Astrocyte (in vitro differentiated cells and primary cell): ENCODE measurements at regions not wholly inside any gene's neighbourhood (a gene's known extent, or its start where the extent isn't known, plus 50 kb on each side); places are given as distances from the start of the nearest gene placed in this dataset.

ENCODE experiments used
- DNase-seq: peaks from one replicate; pipeline ENCODE4 v3.0.0-alpha.2; 2010; ENCODE audit warnings: low read depth
- FAIRE-seq: peaks from 2 replicates; lab custom pipeline; 2011; peaks lifted over from hg19 to GRCh38; lab: Jason Lieb, UNC
- H2AFZ ChIP-seq: 2 replicates; pipeline ENCODE4 v1.6.0; 2012; ENCODE audit warnings: low read depth, low read length, inconsistent platforms
- H3K27ac ChIP-seq: 2 replicates; pipeline ENCODE4 v1.5.1; 2011; ENCODE audit warnings: low read depth, low read length, inconsistent platforms
- H3K27me3 ChIP-seq: 2 replicates; pipeline ENCODE4 v1.6.0; 2011; ENCODE audit warnings: low read length, inconsistent platforms; ENCODE audit not compliant: insufficient read depth
- H3K36me3 ChIP-seq: 2 replicates; pipeline ENCODE4 v1.5.1; 2011; ENCODE audit warnings: low read length, inconsistent platforms; ENCODE audit not compliant: insufficient read depth
- H3K4me1 ChIP-seq: 2 replicates; pipeline ENCODE4 v1.5.1; 2011; ENCODE audit warnings: low read length, inconsistent platforms; ENCODE audit not compliant: insufficient read depth
- H3K4me2 ChIP-seq: 2 replicates; pipeline ENCODE4 v1.6.0; 2012; ENCODE audit warnings: low read length, inconsistent platforms
- H3K4me3 ChIP-seq: 2 replicates; pipeline ENCODE4 v1.5.1; 2011; ENCODE audit warnings: low read depth, mild to moderate bottlenecking, low read length, inconsistent platforms; ENCODE audit not compliant: insufficient read depth
- H3K79me2 ChIP-seq: 2 replicates; pipeline ENCODE4 v1.6.0; 2012; ENCODE audit warnings: mild to moderate bottlenecking, low read length, inconsistent platforms; ENCODE audit not compliant: insufficient read depth
- H3K9ac ChIP-seq: 2 replicates; pipeline ENCODE4 v1.6.0; 2012; ENCODE audit warnings: mild to moderate bottlenecking, low read length, inconsistent platforms
- H3K9me3 ChIP-seq: 2 replicates; pipeline ENCODE4 v1.5.1; 2012; ENCODE audit warnings: low read depth, mild to moderate bottlenecking, low read length, inconsistent platforms; ENCODE audit not compliant: insufficient read depth
- H4K20me1 ChIP-seq: 2 replicates; pipeline ENCODE4 v1.6.0; 2012; ENCODE audit warnings: low read length, inconsistent platforms; ENCODE audit not compliant: insufficient read depth
- H3K27ac Mint-ChIP-seq: one replicate; pipeline ENCODE4 v1.8.0; 2021; ENCODE audit warnings: mild to moderate bottlenecking, mixed read lengths; ENCODE audit not compliant: unreplicated experiment
- H3K27me3 Mint-ChIP-seq: one replicate; pipeline ENCODE4 v1.8.0; 2021; ENCODE audit warnings: low read depth, mixed read lengths; ENCODE audit not compliant: unreplicated experiment
- H3K36me3 Mint-ChIP-seq: one replicate; pipeline ENCODE4 v1.8.0; 2021; ENCODE audit warnings: low read depth, mixed read lengths; ENCODE audit not compliant: unreplicated experiment
- H3K4me1 Mint-ChIP-seq: one replicate; pipeline ENCODE4 v1.8.0; 2021; ENCODE audit warnings: low read depth, mixed read lengths; ENCODE audit not compliant: unreplicated experiment
- H3K4me3 Mint-ChIP-seq: one replicate; pipeline ENCODE4 v1.8.0; 2021; ENCODE audit warnings: mild to moderate bottlenecking, moderate library complexity, mixed read lengths; ENCODE audit not compliant: unreplicated experiment
- H3K9me3 Mint-ChIP-seq: one replicate; pipeline ENCODE4 v1.8.0; 2021; ENCODE audit warnings: mild to moderate bottlenecking, mixed read lengths; ENCODE audit not compliant: unreplicated experiment
- EZH2 ChIP-seq: IDR thresholded peaks from 2 replicates; pipeline ENCODE4 v1.6.1; 2012; ENCODE audit warnings: mild to moderate bottlenecking, low read length, inconsistent platforms; ENCODE audit not compliant: insufficient read depth
- TF ChIP-seq, protein P1 (sequence below): IDR thresholded peaks from 2 replicates; pipeline ENCODE4 v1.5.1; 2011; ENCODE audit warnings: low read depth, mild to moderate bottlenecking, inconsistent platforms, low read length, moderate library complexity; ENCODE audit not compliant: insufficient read depth

DNA sequence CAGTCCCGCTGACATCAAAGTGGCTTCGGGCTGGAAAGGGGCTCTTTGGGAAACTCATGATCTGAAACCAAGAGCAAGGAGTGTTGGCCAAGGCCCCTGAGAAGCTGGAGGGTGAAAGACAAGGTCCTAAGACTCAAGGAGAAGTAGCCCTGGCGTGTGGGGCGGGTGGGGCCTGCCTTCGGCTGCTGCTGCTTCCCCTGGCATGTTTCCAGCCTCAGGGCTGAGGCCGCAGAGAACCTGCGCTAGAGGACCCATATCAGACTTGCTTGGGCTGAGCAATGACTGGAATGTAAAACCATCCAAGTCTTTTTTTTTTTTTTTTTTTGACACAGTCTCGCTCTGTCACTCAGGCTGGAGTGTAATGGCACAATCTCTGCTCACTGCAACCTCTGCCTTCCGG lies 67.5 kb upstream of the GCSH start:
- H3K4me1 Mint-ChIP-seq: no peaks in the 10 kb centered on the region
- H3K36me3 Mint-ChIP-seq: no peaks in the 10 kb centered on the region
- no peaks in the 10 kb centered on the region for H3K79me2 ChIP-seq
- no peak for TF ChIP-seq EZH2
- TF ChIP-seq, protein P1, sequence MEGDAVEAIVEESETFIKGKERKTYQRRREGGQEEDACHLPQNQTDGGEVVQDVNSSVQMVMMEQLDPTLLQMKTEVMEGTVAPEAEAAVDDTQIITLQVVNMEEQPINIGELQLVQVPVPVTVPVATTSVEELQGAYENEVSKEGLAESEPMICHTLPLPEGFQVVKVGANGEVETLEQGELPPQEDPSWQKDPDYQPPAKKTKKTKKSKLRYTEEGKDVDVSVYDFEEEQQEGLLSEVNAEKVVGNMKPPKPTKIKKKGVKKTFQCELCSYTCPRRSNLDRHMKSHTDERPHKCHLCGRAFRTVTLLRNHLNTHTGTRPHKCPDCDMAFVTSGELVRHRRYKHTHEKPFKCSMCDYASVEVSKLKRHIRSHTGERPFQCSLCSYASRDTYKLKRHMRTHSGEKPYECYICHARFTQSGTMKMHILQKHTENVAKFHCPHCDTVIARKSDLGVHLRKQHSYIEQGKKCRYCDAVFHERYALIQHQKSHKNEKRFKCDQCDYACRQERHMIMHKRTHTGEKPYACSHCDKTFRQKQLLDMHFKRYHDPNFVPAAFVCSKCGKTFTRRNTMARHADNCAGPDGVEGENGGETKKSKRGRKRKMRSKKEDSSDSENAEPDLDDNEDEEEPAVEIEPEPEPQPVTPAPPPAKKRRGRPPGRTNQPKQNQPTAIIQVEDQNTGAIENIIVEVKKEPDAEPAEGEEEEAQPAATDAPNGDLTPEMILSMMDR: no peak
- no peak overlapping the region for H3K4me3 Mint-ChIP-seq
- no peak for FAIRE-seq
- H3K4me3 ChIP-seq: no peak overlapping the region
- no peaks in the 10 kb centered on the region for H4K20me1 ChIP-seq
- peaks cover 1% of the 10 kb centered on the region for H3K9me3 Mint-ChIP-seq
- H3K27ac Mint-ChIP-seq: no peak overlapping the region
- no peaks in the 10 kb centered on the region for H3K27me3 ChIP-seq
- no peak overlapping the region for H3K9ac ChIP-seq
- peaks cover 14% of the 10 kb centered on the region for H3K27me3 Mint-ChIP-seq
- DNase-seq: no peak
- H3K4me2 ChIP-seq: no peak overlapping the region
- no peaks in the 10 kb centered on the region for H3K36me3 ChIP-seq
- H2AFZ ChIP-seq: no peak overlapping the region
- H3K9me3 ChIP-seq: no peaks in the 10 kb centered on the region
- no peaks in the 10 kb centered on the region for H3K4me1 ChIP-seq
- no peak overlapping the region for H3K27ac ChIP-seq

DNA sequence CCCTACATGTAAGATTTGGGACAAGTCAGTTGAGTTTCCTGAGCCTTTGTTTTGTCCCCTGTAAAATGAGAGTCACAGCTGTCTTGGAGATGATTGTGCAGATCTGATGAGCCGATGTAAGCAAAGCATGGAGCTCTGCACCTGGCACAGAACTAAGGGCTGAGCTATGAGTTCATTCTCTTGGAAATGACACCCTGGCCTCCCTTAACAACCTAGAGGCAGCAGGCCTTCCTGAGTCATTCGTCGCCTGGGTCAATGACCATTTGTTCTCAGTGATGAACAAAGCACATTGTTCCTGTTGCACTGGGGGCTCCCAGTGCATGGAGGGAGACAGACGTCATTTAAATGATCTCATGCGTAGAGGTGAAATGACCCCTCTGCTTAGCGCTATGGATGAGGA lies 62.8 kb upstream of the GCSH start:
- no peak overlapping the region for H2AFZ ChIP-seq
- no peaks in the 10 kb centered on the region for H3K9me3 ChIP-seq
- no peak overlapping the region for H3K9ac ChIP-seq
- DNase-seq (no peak), FAIRE-seq (no peak)
- no peaks in the 10 kb centered on the region for H3K4me1 ChIP-seq
- H3K4me2 ChIP-seq: no peak overlapping the region
- H3K27ac ChIP-seq: no peak overlapping the region
- Mint-ChIP-seq H3K4me3 (no peak overlapping the region), H3K4me1 (no peaks in the 10 kb centered on the region), H3K27me3 (no peaks in the 10 kb centered on the region), H3K36me3 (no peaks in the 10 kb centered on the region), H3K9me3 (no peaks in the 10 kb centered on the region), H3K27ac (no peak overlapping the region)
- H4K20me1 ChIP-seq: no peaks in the 10 kb centered on the region
- no peak overlapping the region for H3K4me3 ChIP-seq
- H3K27me3 ChIP-seq: no peaks in the 10 kb centered on the region
- TF ChIP-seq, protein P1: no peak
- TF ChIP-seq EZH2: no peak
- no peaks in the 10 kb centered on the region for H3K79me2 ChIP-seq
- H3K36me3 ChIP-seq: no peaks in the 10 kb centered on the region

- no peaks in the 10 kb centered on the region for H3K79me2 ChIP-seq
- H3K27ac Mint-ChIP-seq: no peak overlapping the region
- no peaks in the 10 kb centered on the region for H3K4me1 Mint-ChIP-seq
- H3K4me1 ChIP-seq: no peaks in the 10 kb centered on the region
- no peak overlapping the region for H3K9ac ChIP-seq
- DNase-seq (no peak), FAIRE-seq (no peak)
- H3K36me3 ChIP-seq: no peaks in the 10 kb centered on the region
- TF ChIP-seq, protein P1: no peak
- TF ChIP-seq EZH2: no peak
- no peak overlapping the region for H3K4me3 ChIP-seq
- no peaks in the 10 kb centered on the region for H3K9me3 Mint-ChIP-seq
- H3K9me3 ChIP-seq: no peaks in the 10 kb centered on the region
- no peak overlapping the region for H3K27ac ChIP-seq
- no peak overlapping the region for H2AFZ ChIP-seq
- H3K4me2 ChIP-seq: no peak overlapping the region
- H3K27me3 ChIP-seq: no peaks in the 10 kb centered on the region
- H4K20me1 ChIP-seq: no peaks in the 10 kb centered on the region
- H3K36me3 Mint-ChIP-seq: no peaks in the 10 kb centered on the region
- H3K27me3 Mint-ChIP-seq: peaks cover 4% of the 10 kb centered on the region
- H3K4me3 Mint-ChIP-seq: no peak overlapping the region
These were observed 59.6 kb upstream of the GCSH start for GRCh38 chr16:81155769-81156168.
